ENCODE measurements at regions not wholly inside any gene's neighbourhood (a gene's known extent, or its start where the extent isn't known, plus 50 kb on each side); places are given as distances from the start of the nearest gene placed in this dataset.
A peak's percentile ranks its signal among the peaks of the same experiment; 100 is the strongest.
"Not testable (repeated sequence)": the region's sequence is repeated elsewhere in the genome, so short reads cannot be mapped to it uniquely, and the experiment has no call there.

GRCh38 chr4:37759833-37760232 lies 66.7 kb upstream of the PGM2 start:
- no peak overlapping the region for H3K4me3 ChIP-seq (ENCODE audit: low read depth in 1 of 5, low read length in 5 of 5)
- no peak overlapping the region for H3K27ac ChIP-seq (ENCODE audit: low read depth, low read length)

GRCh38 chr4:37758226-37758625 lies 68.3 kb upstream of the PGM2 start:
- H3K27ac ChIP-seq (ENCODE audit: low read depth, low read length) = peak overlapping the region; percentile 65
- no peaks in the 10 kb centered on the region for H3K9me3 ChIP-seq (ENCODE audit: control insufficient read depth in 5 of 5, low read length in 5 of 5)
- H3K27me3 ChIP-seq (ENCODE audit: control insufficient read depth in 5 of 5, insufficient read depth in 4 of 5, low read length in 5 of 5) = no peaks in the 10 kb centered on the region
- H3K36me3 ChIP-seq (ENCODE audit: control insufficient read depth in 5 of 5, insufficient read depth in 5 of 5, low read length in 5 of 5) = no peaks in the 10 kb centered on the region
- H3K9ac ChIP-seq (ENCODE audit: low read length in 5 of 5) = peak overlapping the region in 1 of 5 donors; percentile 38
- H3K4me1 ChIP-seq (ENCODE audit: control insufficient read depth in 5 of 5, insufficient read depth in 5 of 5, low read length in 5 of 5) = peaks cover 0 to 54% (median 30%) of the 10 kb centered on the region in 5 donors
- H3K4me3 ChIP-seq (ENCODE audit: low read depth in 1 of 5, low read length in 5 of 5) = no peak overlapping the region

More at GRCh38 chr4:37759833-37760232, 66.7 kb upstream of the PGM2 start:
- H3K36me3 ChIP-seq (ENCODE audit: control insufficient read depth in 5 of 5, insufficient read depth in 5 of 5, low read length in 5 of 5) = no peaks in the 10 kb centered on the region
- H3K9ac ChIP-seq (ENCODE audit: low read length in 5 of 5) = no peak overlapping the region
- no peaks in the 10 kb centered on the region for H3K9me3 ChIP-seq (ENCODE audit: control insufficient read depth in 5 of 5, low read length in 5 of 5)
- peaks cover 0 to 46% (median 30%) of the 10 kb centered on the region in 5 donors for H3K4me1 ChIP-seq (ENCODE audit: control insufficient read depth in 5 of 5, insufficient read depth in 5 of 5, low read length in 5 of 5)
- H3K27me3 ChIP-seq (ENCODE audit: control insufficient read depth in 5 of 5, insufficient read depth in 4 of 5, low read length in 5 of 5) = no peaks in the 10 kb centered on the region

- Histone ChIP-seq H3K27me3 (ENCODE audit: control insufficient read depth in 5 of 5, insufficient read depth in 4 of 5, low read length in 5 of 5) (no peaks in the 10 kb centered on the region), H3K27ac (ENCODE audit: low read depth, low read length) (peak overlapping the region; percentile 65), H3K36me3 (ENCODE audit: control insufficient read depth in 5 of 5, insufficient read depth in 5 of 5, low read length in 5 of 5) (no peaks in the 10 kb centered on the region), H3K9me3 (ENCODE audit: control insufficient read depth in 5 of 5, low read length in 5 of 5) (no peaks in the 10 kb centered on the region), H3K4me1 (ENCODE audit: control insufficient read depth in 5 of 5, insufficient read depth in 5 of 5, low read length in 5 of 5) (peaks cover 0 to 54% (median 30%) of the 10 kb centered on the region in 5 donors), H3K9ac (ENCODE audit: low read length in 5 of 5) (peak overlapping the region in 1 of 5 donors; percentile 38), H3K4me3 (ENCODE audit: low read depth in 1 of 5, low read length in 5 of 5) (no peak overlapping the region)
Measured at GRCh38 chr4:37757761-37758160, 68.7 kb upstream of the PGM2 start.

GRCh38 chr4:37757121-37757520 lies 69.4 kb upstream of the PGM2 start:
- Histone ChIP-seq H3K27me3 (ENCODE audit: control insufficient read depth in 5 of 5, insufficient read depth in 4 of 5, low read length in 5 of 5) (no peaks in the 10 kb centered on the region), H3K27ac (ENCODE audit: low read depth, low read length) (no peak overlapping the region), H3K4me1 (ENCODE audit: control insufficient read depth in 5 of 5, insufficient read depth in 5 of 5, low read length in 5 of 5) (peaks cover 0 to 51% (median 30%) of the 10 kb centered on the region in 5 donors), H3K4me3 (ENCODE audit: low read depth in 1 of 5, low read length in 5 of 5) (no peak overlapping the region), H3K9ac (ENCODE audit: low read length in 5 of 5) (no peak overlapping the region), H3K36me3 (ENCODE audit: control insufficient read depth in 5 of 5, insufficient read depth in 5 of 5, low read length in 5 of 5) (no peaks in the 10 kb centered on the region), H3K9me3 (ENCODE audit: control insufficient read depth in 5 of 5, low read length in 5 of 5) (no peaks in the 10 kb centered on the region)

GRCh38 chr4:37754410-37755185 lies 68.4 kb upstream of the RELL1 start:
- Histone ChIP-seq H3K27ac (ENCODE audit: low read depth, low read length) (no peak overlapping the region), H3K9me3 (ENCODE audit: control insufficient read depth in 5 of 5, low read length in 5 of 5) (no peaks in the 10 kb centered on the region), H3K36me3 (ENCODE audit: control insufficient read depth in 5 of 5, insufficient read depth in 5 of 5, low read length in 5 of 5) (no peaks in the 10 kb centered on the region), H3K4me1 (ENCODE audit: control insufficient read depth in 5 of 5, insufficient read depth in 5 of 5, low read length in 5 of 5) (peaks cover 0 to 40% (median 20%) of the 10 kb centered on the region in 5 donors), H3K9ac (ENCODE audit: low read length in 5 of 5) (no peak overlapping the region), H3K27me3 (ENCODE audit: control insufficient read depth in 5 of 5, insufficient read depth in 4 of 5, low read length in 5 of 5) (no peaks in the 10 kb centered on the region), H3K4me3 (ENCODE audit: low read depth in 1 of 5, low read length in 5 of 5) (no peak overlapping the region)

- H3K27me3 ChIP-seq (ENCODE audit: control insufficient read depth in 5 of 5, insufficient read depth in 4 of 5, low read length in 5 of 5) = no peaks in the 10 kb centered on the region
- H3K27ac ChIP-seq (ENCODE audit: low read depth, low read length) = no peak overlapping the region
- H3K36me3 ChIP-seq (ENCODE audit: control insufficient read depth in 5 of 5, insufficient read depth in 5 of 5, low read length in 5 of 5) = no peaks in the 10 kb centered on the region
- H3K4me1 ChIP-seq (ENCODE audit: control insufficient read depth in 5 of 5, insufficient read depth in 5 of 5, low read length in 5 of 5) = peaks cover 0 to 9% (median 0%) of the 10 kb centered on the region in 5 donors
- peaks cover 0 to 9% (median 0%) of the 10 kb centered on the region in 5 donors for H3K9me3 ChIP-seq (ENCODE audit: control insufficient read depth in 5 of 5, low read length in 5 of 5)
- H3K9ac ChIP-seq (ENCODE audit: low read length in 5 of 5) = no peak overlapping the region
- H3K4me3 ChIP-seq (ENCODE audit: low read depth in 1 of 5, low read length in 5 of 5) = no peak overlapping the region
Measured at GRCh38 chr4:37749398-37749988, 63.3 kb upstream of the RELL1 start.

- Histone ChIP-seq H3K4me1 (ENCODE audit: control insufficient read depth in 5 of 5, insufficient read depth in 5 of 5, low read length in 5 of 5) (peaks cover 0 to 9% (median 0%) of the 10 kb centered on the region in 5 donors), H3K27me3 (ENCODE audit: control insufficient read depth in 5 of 5, insufficient read depth in 4 of 5, low read length in 5 of 5) (no peaks in the 10 kb centered on the region), H3K9me3 (ENCODE audit: control insufficient read depth in 5 of 5, low read length in 5 of 5) (peaks cover 0 to 9% (median 0%) of the 10 kb centered on the region in 5 donors), H3K4me3 (ENCODE audit: low read depth in 1 of 5, low read length in 5 of 5) (no peak overlapping the region), H3K9ac (ENCODE audit: low read length in 5 of 5) (no peak overlapping the region), H3K27ac (ENCODE audit: low read depth, low read length) (no peak overlapping the region), H3K36me3 (ENCODE audit: control insufficient read depth in 5 of 5, insufficient read depth in 5 of 5, low read length in 5 of 5) (no peaks in the 10 kb centered on the region)
Measured at GRCh38 chr4:37748485-37748884, 62.3 kb upstream of the RELL1 start.

GRCh38 chr4:37747772-37748330 lies 61.7 kb upstream of the RELL1 start:
- Histone ChIP-seq H3K27ac (ENCODE audit: low read depth, low read length) (no peak overlapping the region), H3K9ac (ENCODE audit: low read length in 5 of 5) (no peak overlapping the region), H3K27me3 (ENCODE audit: control insufficient read depth in 5 of 5, insufficient read depth in 4 of 5, low read length in 5 of 5) (no peaks in the 10 kb centered on the region), H3K36me3 (ENCODE audit: control insufficient read depth in 5 of 5, insufficient read depth in 5 of 5, low read length in 5 of 5) (no peaks in the 10 kb centered on the region), H3K4me1 (ENCODE audit: control insufficient read depth in 5 of 5, insufficient read depth in 5 of 5, low read length in 5 of 5) (peaks cover 0 to 9% (median 0%) of the 10 kb centered on the region in 5 donors), H3K9me3 (ENCODE audit: control insufficient read depth in 5 of 5, low read length in 5 of 5) (peaks cover 0 to 9% (median 0%) of the 10 kb centered on the region in 5 donors), H3K4me3 (ENCODE audit: low read depth in 1 of 5, low read length in 5 of 5) (no peak overlapping the region)

- not testable (repeated sequence) for H3K36me3 ChIP-seq (ENCODE audit: control insufficient read depth in 5 of 5, insufficient read depth in 5 of 5, low read length in 5 of 5); H3K4me1 ChIP-seq (ENCODE audit: control insufficient read depth in 5 of 5, insufficient read depth in 5 of 5, low read length in 5 of 5); H3K4me3 ChIP-seq (ENCODE audit: low read depth in 1 of 5, low read length in 5 of 5); H3K27ac ChIP-seq (ENCODE audit: low read depth, low read length); H3K9ac ChIP-seq (ENCODE audit: low read length in 5 of 5); H3K9me3 ChIP-seq (ENCODE audit: control insufficient read depth in 5 of 5, low read length in 5 of 5); H3K27me3 ChIP-seq (ENCODE audit: control insufficient read depth in 5 of 5, insufficient read depth in 4 of 5, low read length in 5 of 5)
Measured at GRCh38 chr4:37746852-37747251, 60.7 kb upstream of the RELL1 start.

GRCh38 chr4:37745946-37746345 lies 59.8 kb upstream of the RELL1 start:
- peaks cover 0 to 4% (median 0%) of the 10 kb centered on the region in 5 donors for H3K4me1 ChIP-seq (ENCODE audit: control insufficient read depth in 5 of 5, insufficient read depth in 5 of 5, low read length in 5 of 5)
- no peak overlapping the region for H3K27ac ChIP-seq (ENCODE audit: low read depth, low read length)
- no peaks in the 10 kb centered on the region for H3K27me3 ChIP-seq (ENCODE audit: control insufficient read depth in 5 of 5, insufficient read depth in 4 of 5, low read length in 5 of 5)
- H3K36me3 ChIP-seq (ENCODE audit: control insufficient read depth in 5 of 5, insufficient read depth in 5 of 5, low read length in 5 of 5) = no peaks in the 10 kb centered on the region
- no peak overlapping the region for H3K4me3 ChIP-seq (ENCODE audit: low read depth in 1 of 5, low read length in 5 of 5)
- H3K9ac ChIP-seq (ENCODE audit: low read length in 5 of 5) = no peak overlapping the region
- H3K9me3 ChIP-seq (ENCODE audit: control insufficient read depth in 5 of 5, low read length in 5 of 5) = peaks cover 0 to 9% (median 0%) of the 10 kb centered on the region in 5 donors
